Liver (tissue), 8 donors: ENCODE measurements at regions not wholly inside any gene's neighbourhood (a gene's known extent, or its start where the extent isn't known, plus 50 kb on each side); places are given as distances from the start of the nearest gene placed in this dataset.

ENCODE experiments used
- DNase-seq: peaks from one replicate; pipeline ENCODE4 v3.0.0-alpha.2; 2017; ENCODE audit warnings: low spot score
- H3K27ac ChIP-seq, 2 donors: one replicate each; pipeline ENCODE4 v1.7.0; 2013; ENCODE audit warnings: inconsistent platforms in 2 of 2, low read length in 2 of 2, control low read depth in 1 of 2, low read depth in 1 of 2, mild to moderate bottlenecking in 1 of 2
- H3K27me3 ChIP-seq, 4 donors: one replicate each; pipeline versions ENCODE4 v1.6.1 to v1.7.0; 2013; ENCODE audit warnings: low read length in 3 of 4, inconsistent platforms in 1 of 4, mild to moderate bottlenecking in 1 of 4, moderate library complexity in 1 of 4; ENCODE audit not compliant: control insufficient read depth in 4 of 4, insufficient read depth in 4 of 4
- H3K36me3 ChIP-seq, 4 donors: one replicate each; pipeline versions ENCODE4 v1.6.1 to v1.7.0; 2013; ENCODE audit warnings: low read length in 3 of 4, mild to moderate bottlenecking in 3 of 4, low read depth in 1 of 4, moderate library complexity in 1 of 4; ENCODE audit not compliant: control insufficient read depth in 4 of 4, insufficient read depth in 3 of 4
- H3K4me1 ChIP-seq, 4 donors: one replicate each; pipeline versions ENCODE4 v1.6.1 to v1.7.0; 2013; ENCODE audit warnings: low read length in 3 of 4, mild to moderate bottlenecking in 3 of 4, moderate library complexity in 1 of 4; ENCODE audit not compliant: control insufficient read depth in 4 of 4, insufficient read depth in 4 of 4
- H3K4me3 ChIP-seq, 3 donors: one replicate each; pipeline versions ENCODE4 v1.6.1 to v1.7.0; 2013; ENCODE audit warnings: low read length in 3 of 3, control low read depth in 1 of 3, low read depth in 1 of 3, mild to moderate bottlenecking in 1 of 3
- H3K9ac ChIP-seq, 2 donors: one replicate each; pipeline ENCODE4 v1.7.0; 2013; ENCODE audit warnings: low read length in 2 of 2, mild to moderate bottlenecking in 2 of 2, moderate library complexity in 2 of 2, control low read depth in 1 of 2, low read depth in 1 of 2
- H3K9me3 ChIP-seq, 4 donors: one replicate each; pipeline versions ENCODE4 v1.6.1 to v1.7.0; 2013; ENCODE audit warnings: low read length in 3 of 4; ENCODE audit not compliant: control insufficient read depth in 4 of 4
- CTCF ChIP-seq: fragments of 150-350 bp; IDR thresholded peaks from 2 replicates; pipeline ENCODE4 v1.5.1; 2017; ENCODE audit warnings: improper control_type of control experiment, low read depth, low read length; ENCODE audit not compliant: missing input control
- EGR1 ChIP-seq, 2 donors: IDR thresholded peaks; 2 replicates each; pipeline ENCODE4 v1.6.1; 2016 to 2018; ENCODE audit warnings: antibody characterized with exemption in 2 of 2, low read depth in 2 of 2
- FOXA2 ChIP-seq: IDR thresholded peaks from 2 replicates; pipeline ENCODE4 v1.6.1; 2016; ENCODE audit warnings: antibody characterized with exemption
- HNF4A ChIP-seq, 2 donors: conservative IDR thresholded peaks; 2 replicates each; pipeline ENCODE4 v1.6.1; 2016; ENCODE audit warnings: antibody characterized with exemption in 2 of 2, mild to moderate bottlenecking in 2 of 2
- HNF4G ChIP-seq: IDR thresholded peaks from 2 replicates; pipeline ENCODE4 v1.6.1; 2016; ENCODE audit warnings: antibody characterized with exemption
- RAD21 ChIP-seq, 2 donors: IDR thresholded peaks; 2 replicates each; pipeline ENCODE4 v1.6.1; 2016; ENCODE audit warnings: antibody characterized with exemption in 2 of 2, mild to moderate bottlenecking in 2 of 2
- REST ChIP-seq: IDR thresholded peaks from 2 replicates; pipeline ENCODE4 v1.6.1; 2016; ENCODE audit warnings: antibody characterized with exemption, mild to moderate bottlenecking
- SP1 ChIP-seq: IDR thresholded peaks from 2 replicates; pipeline ENCODE4 v1.6.1; 2018; ENCODE audit warnings: antibody characterized with exemption, mild to moderate bottlenecking
- YY1 ChIP-seq: IDR thresholded peaks from 2 replicates; pipeline ENCODE4 v1.6.1; 2016; ENCODE audit warnings: antibody characterized with exemption, mild to moderate bottlenecking
- ZBTB33 ChIP-seq: IDR thresholded peaks from 2 replicates; pipeline ENCODE4 v1.6.1; 2016; ENCODE audit warnings: antibody characterized with exemption
- WGBS: extraction: QIAGEN DNeasy Blood & Tissue Kit; methylation state at CpG from one replicate; pipeline ENCODE4 v1.1.7; 2013; 5-methylcytosine and 5-hydroxymethylcytosine counted together
- TF ChIP-seq, protein P1 (sequence below): IDR thresholded peaks from 2 replicates; pipeline ENCODE4 v1.6.1; 2016; ENCODE audit warnings: antibody characterized with exemption
- TF ChIP-seq, protein P2 (sequence below): IDR thresholded peaks from 2 replicates; pipeline ENCODE4 v1.6.1; 2016; ENCODE audit warnings: antibody characterized with exemption
- donor health status: healthy.
- donor health status: healthy.
- donor health status: healthy.
- donor health status: healthy.
- donor health status: healthy.

DNA sequence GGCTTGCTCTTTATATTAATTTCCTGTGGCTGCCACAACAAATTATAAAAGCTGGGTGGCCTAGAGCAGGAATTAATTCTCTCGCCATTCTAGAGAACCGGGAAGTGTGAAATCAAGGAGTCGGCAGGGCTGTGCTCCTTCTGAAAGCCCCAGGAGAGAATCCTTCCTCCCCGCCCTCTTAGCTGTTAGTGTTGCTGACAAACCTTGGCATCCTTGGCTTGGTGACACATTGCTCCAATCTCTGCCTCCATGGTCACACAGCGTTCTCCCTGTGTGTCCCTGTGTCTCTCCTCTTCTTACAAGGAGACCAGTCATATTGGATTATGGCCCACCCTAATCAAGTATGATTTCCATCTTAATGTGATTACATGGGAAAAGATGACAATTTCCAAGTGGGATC, 55.9 kb upstream of the NEURL1B start:
- no peak for DNase-seq
- 65% methylated on average over 5 of the region's 5 CpGs for WGBS
- Histone ChIP-seq H3K4me3 (no peak overlapping the region), H3K9me3 (no peaks in the 10 kb centered on the region), H3K9ac (no peak overlapping the region), H3K36me3 (no peaks in the 10 kb centered on the region), H3K27me3 (no peaks in the 10 kb centered on the region), H3K27ac (no peak overlapping the region), H3K4me1 (peaks cover 0 to 2% (median 0%) of the 10 kb centered on the region in 4 donors)
- TF ChIP-seq HNF4G (no peak), RAD21 (IDR thresholded peaks at IDR 0.05) (no peak)

DNA sequence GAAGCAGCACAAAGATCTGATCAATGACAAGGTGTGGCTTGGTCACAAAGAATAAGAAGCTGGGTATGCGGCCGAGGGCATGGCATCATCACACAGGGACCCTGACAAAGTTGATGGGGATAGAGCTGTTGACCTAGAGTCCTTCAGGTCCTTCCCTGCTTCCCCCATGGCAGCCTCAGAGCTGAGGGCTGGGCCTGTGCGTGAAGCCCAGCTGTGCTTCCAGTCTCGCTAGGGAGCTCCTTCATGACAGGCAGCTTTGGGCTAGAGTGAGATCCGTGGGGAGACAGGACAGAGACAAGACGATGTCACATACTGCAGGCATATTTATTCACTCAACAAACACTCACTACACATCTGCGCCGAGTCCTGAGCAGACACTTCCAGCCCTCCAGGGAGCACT, 56.4 kb upstream of the NEURL1B start:
- no peaks in the 10 kb centered on the region for H3K36me3 ChIP-seq
- H3K27ac ChIP-seq = peak overlapping the region; percentile 48 to 59
- H3K4me3 ChIP-seq = no peak overlapping the region
- H3K9ac ChIP-seq = no peak overlapping the region
- DNase-seq = no peak
- peaks cover 0 to 2% (median 0%) of the 10 kb centered on the region in 4 donors for H3K4me1 ChIP-seq
- no peaks in the 10 kb centered on the region for H3K9me3 ChIP-seq
- WGBS = 68% methylated on average over 8 of the region's 8 CpGs
- H3K27me3 ChIP-seq = no peaks in the 10 kb centered on the region
- TF ChIP-seq EGR1 (IDR thresholded peaks at IDR 0.05; ENCODE audit: low read depth in 2 of 2) = no peak
- TF ChIP-seq, protein P1, sequence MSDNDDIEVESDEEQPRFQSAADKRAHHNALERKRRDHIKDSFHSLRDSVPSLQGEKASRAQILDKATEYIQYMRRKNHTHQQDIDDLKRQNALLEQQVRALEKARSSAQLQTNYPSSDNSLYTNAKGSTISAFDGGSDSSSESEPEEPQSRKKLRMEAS = no peak
- TF ChIP-seq YY1 = no peak
- TF ChIP-seq, protein P2, sequence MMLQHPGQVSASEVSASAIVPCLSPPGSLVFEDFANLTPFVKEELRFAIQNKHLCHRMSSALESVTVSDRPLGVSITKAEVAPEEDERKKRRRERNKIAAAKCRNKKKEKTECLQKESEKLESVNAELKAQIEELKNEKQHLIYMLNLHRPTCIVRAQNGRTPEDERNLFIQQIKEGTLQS = no peak
- TF ChIP-seq ZBTB33 = no peak
- TF ChIP-seq REST = no peak
- TF ChIP-seq HNF4A (conservative IDR thresholded peaks at IDR 0.05) = no peak
- no peak for TF ChIP-seq HNF4G
- TF ChIP-seq FOXA2 = no peak
- no peak for TF ChIP-seq SP1
- TF ChIP-seq CTCF = no peak
